IMR-90 (cell line): ENCODE measurements at regions not wholly inside any gene's neighbourhood (a gene's known extent, or its start where the extent isn't known, plus 50 kb on each side); places are given as distances from the start of the nearest gene placed in this dataset.

Experiments used
- ATAC-seq: fragments of 200-7000 bp; cut with Tn5 transposase; 2 replicates; pipeline ENCODE4 v1.9.1; 2020; ENCODE audit warnings: low read depth, mild to moderate bottlenecking, moderate library complexity
- BruUV-seq: library from RNA; stranded (reverse); fragments of 400-500 nt; replicated peaks from 2 replicates; lab custom pipeline; 2021; lab: Mats Ljungman, UMichigan
- CTCF ChIA-PET: fragments of 300-600 bp; formaldehyde crosslinking; extraction: SDS; loops from one replicate; lab custom pipeline; 2021; ENCODE audit warnings: antibody characterized with exemption; lab: Yijun Ruan, JAX
- POLR2A ChIA-PET: fragments of 300-600 bp; sonication (Branson Sonifier 250); formaldehyde crosslinking; loops from one replicate; lab custom pipeline; 2022; ENCODE audit warnings: antibody characterized with exemption; ENCODE audit not compliant: unreplicated experiment; lab: Charles Lee
- DNase-seq: peaks from one replicate; pipeline ENCODE4 v3.0.0; 2013
- H2AFZ ChIP-seq: replicated peaks from 2 replicates; pipeline ENCODE3; 2013; ENCODE audit warnings: low read length, mild to moderate bottlenecking; ENCODE audit not compliant: poor library complexity
- H2AK5ac ChIP-seq: 2 replicates; pipeline ENCODE4 v1.6.1; 2013; ENCODE audit warnings: low read depth, low read length, inconsistent platforms
- H2AK9ac ChIP-seq: replicated peaks from 2 replicates; pipeline ENCODE3; 2013; ENCODE audit warnings: mild to moderate bottlenecking, low read depth, low read length, moderate library complexity; ENCODE audit not compliant: poor library complexity
- H2BK120ac ChIP-seq: 2 replicates; pipeline ENCODE4 v1.6.1; 2013; ENCODE audit warnings: low read depth, low read length, inconsistent platforms
- H2BK15ac ChIP-seq: 3 replicates; pipeline ENCODE4 v1.6.1; 2013; ENCODE audit warnings: low read depth, low read length, inconsistent platforms
- H2BK20ac ChIP-seq: 2 replicates; pipeline ENCODE4 v1.6.1; 2013; ENCODE audit warnings: low read depth, mild to moderate bottlenecking, inconsistent platforms, low read length, moderate library complexity
- H2BK5ac ChIP-seq: 2 replicates; pipeline ENCODE4 v1.6.1; 2013; ENCODE audit warnings: mild to moderate bottlenecking, low read depth, low read length, inconsistent platforms; ENCODE audit not compliant: poor library complexity, severe bottlenecking
- H3K14ac ChIP-seq: replicated peaks from 2 replicates; pipeline ENCODE4 v1.6.1; 2013; ENCODE audit warnings: low read depth, low read length, inconsistent platforms
- H3K18ac ChIP-seq: 2 replicates; pipeline ENCODE4 v1.6.1; 2013; ENCODE audit warnings: low read depth, low read length, control low read depth
- H3K23ac ChIP-seq: 2 replicates; pipeline ENCODE4 v1.6.1; 2013; ENCODE audit warnings: low read depth, low read length, inconsistent platforms
- H3K27ac ChIP-seq: 2 replicates; pipeline ENCODE4 v1.5.1; 2013; ENCODE audit warnings: mild to moderate bottlenecking, control low read depth, low read length; ENCODE audit not compliant: insufficient read depth
- H3K27me3 ChIP-seq: 2 replicates; pipeline ENCODE4 v1.6.1; 2013; ENCODE audit warnings: low read length; ENCODE audit not compliant: control insufficient read depth, insufficient read depth
- H3K36me3 ChIP-seq: 2 replicates; pipeline ENCODE4 v1.6.1; 2013; ENCODE audit warnings: low read length, mixed read lengths; ENCODE audit not compliant: control insufficient read depth, insufficient read depth
- H3K4ac ChIP-seq: 2 replicates; pipeline ENCODE4 v1.6.1; 2013; ENCODE audit warnings: low read depth, low read length, inconsistent platforms
- H3K4me1 ChIP-seq: 2 replicates; pipeline ENCODE4 v1.6.1; 2013; ENCODE audit warnings: low read length, mixed read lengths; ENCODE audit not compliant: control insufficient read depth, insufficient read depth
- H3K4me2 ChIP-seq: 2 replicates; pipeline ENCODE4 v1.6.1; 2013; ENCODE audit warnings: low read depth, mild to moderate bottlenecking, control low read depth, low read length, moderate library complexity
- H3K4me3 ChIP-seq: 2 replicates; pipeline ENCODE4 v1.5.1; 2013; ENCODE audit warnings: low read depth, mild to moderate bottlenecking, control low read depth, low read length, moderate library complexity; ENCODE audit not compliant: insufficient read depth
- H3K56ac ChIP-seq: 2 replicates; pipeline ENCODE4 v1.6.1; 2013; ENCODE audit warnings: low read length, inconsistent platforms; ENCODE audit not compliant: insufficient read depth; ENCODE audit errors: extremely low read depth
- H3K79me1 ChIP-seq, 2 experiments: 2 replicates each; pipeline ENCODE4 v1.6.1; 2013; ENCODE audit warnings: low read length in 2 of 2, inconsistent platforms in 1 of 2, low read depth in 1 of 2
- H3K9ac ChIP-seq: 2 replicates; pipeline ENCODE4 v1.6.1; 2013; ENCODE audit warnings: low read depth, low read length, control low read depth
- H3K9me1 ChIP-seq: 2 replicates; pipeline ENCODE4 v1.6.1; 2013; ENCODE audit warnings: low read length, inconsistent platforms; ENCODE audit not compliant: insufficient read depth
- H3K9me3 ChIP-seq: 2 replicates; pipeline ENCODE4 v1.6.1; 2013; ENCODE audit warnings: low read length; ENCODE audit not compliant: control insufficient read depth, insufficient read depth
- H4K20me1 ChIP-seq: 2 replicates; pipeline ENCODE4 v1.6.1; 2013; ENCODE audit warnings: low read length, inconsistent platforms; ENCODE audit not compliant: insufficient read depth
- H4K5ac ChIP-seq: 2 replicates; pipeline ENCODE4 v1.6.1; 2013; ENCODE audit warnings: mild to moderate bottlenecking, low read depth, low read length, control low read depth
- H4K8ac ChIP-seq, 2 experiments: 2 replicates each; pipeline ENCODE4 v1.6.1; 2013; ENCODE audit warnings: low read depth in 2 of 2, low read length in 2 of 2, control low read depth in 1 of 2, inconsistent platforms in 1 of 2
- H4K91ac ChIP-seq: 2 replicates; pipeline ENCODE4 v1.6.1; 2013; ENCODE audit warnings: low read depth, low read length, inconsistent platforms; ENCODE audit not compliant: insufficient read depth
- BHLHE40 ChIP-seq: fragments of 150-350 bp; IDR thresholded peaks from 2 replicates; pipeline ENCODE4 v1.6.1; 2016; ENCODE audit warnings: mild to moderate bottlenecking, low read depth, low read length
- CHD1 ChIP-seq: IDR thresholded peaks from 2 replicates; pipeline ENCODE4 v1.6.1; 2012; ENCODE audit warnings: low read depth, low read length, improper control_type of control experiment
- FOS ChIP-seq: fragments of 150-350 bp; IDR thresholded peaks from 2 replicates; pipeline ENCODE4 v1.6.1; 2016; ENCODE audit warnings: low read depth, low read length
- MAFK ChIP-seq: IDR thresholded peaks from 2 replicates; pipeline ENCODE4 v1.6.1; 2012; ENCODE audit warnings: low read depth, low read length, improper control_type of control experiment
- MAZ ChIP-seq: IDR thresholded peaks from 2 replicates; pipeline ENCODE4 v1.6.1; 2012; ENCODE audit warnings: low read depth, mild to moderate bottlenecking, low read length, improper control_type of control experiment, moderate library complexity, borderline replicate concordance
- MXI1 ChIP-seq: IDR thresholded peaks from 2 replicates; pipeline ENCODE4 v1.6.1; 2012; ENCODE audit warnings: low read depth, mild to moderate bottlenecking, low read length, moderate library complexity, borderline replicate concordance
- NFE2L2 ChIP-seq: fragments of 150-350 bp; IDR thresholded peaks from 2 replicates; pipeline ENCODE4 v1.6.1; 2016; ENCODE audit warnings: low read depth, mild to moderate bottlenecking, low read length
- POLR2A ChIP-seq: IDR thresholded peaks from 2 replicates; pipeline ENCODE4 v1.6.1; 2012; ENCODE audit warnings: mild to moderate bottlenecking, low read depth, low read length
- RAD21 ChIP-seq: IDR thresholded peaks from 2 replicates; pipeline ENCODE4 v1.6.1; 2012; ENCODE audit warnings: low read length, improper control_type of control experiment
- RCOR1 ChIP-seq: IDR thresholded peaks from 2 replicates; pipeline ENCODE4 v1.6.1; 2012; ENCODE audit warnings: mild to moderate bottlenecking, low read length, improper control_type of control experiment; ENCODE audit not compliant: insufficient replicate concordance
- RFX5 ChIP-seq: IDR thresholded peaks from 2 replicates; pipeline ENCODE4 v1.8.0; 2012; ENCODE audit warnings: low read depth, mild to moderate bottlenecking, low read length, moderate library complexity
- SMC3 ChIP-seq: fragments of 150-350 bp; IDR thresholded peaks from 2 replicates; pipeline ENCODE4 v1.6.1; 2016; ENCODE audit warnings: low read depth, mild to moderate bottlenecking, antibody characterized with exemption, low read length, moderate library complexity
- USF2 ChIP-seq: fragments of 150-350 bp; IDR thresholded peaks from 2 replicates; pipeline ENCODE4 v1.6.1; 2017; ENCODE audit warnings: mild to moderate bottlenecking, antibody characterized with exemption, low read length, low read depth
- WGBS, 2 experiments: methylation state at CpG; one replicate each; pipeline versions ENCODE4 v1.1.5 to v1.1.7; 2013; ENCODE audit warnings: missing lambda C conversion rate in 2 of 2; ENCODE audit not compliant: insufficient read length in 1 of 2; ENCODE audit errors: extremely low coverage in 2 of 2; 5-methylcytosine and 5-hydroxymethylcytosine counted together
- dilution Hi-C: fragments of 300-500 bp; cut with HindIII; formaldehyde crosslinking; loops from one replicate; pipeline ENCODE4 v1.14.3; 2018; ENCODE audit warnings: low sequenced_read_pairs; ENCODE audit not compliant: unreplicated experiment
- in situ Hi-C: fragments of 300-500 bp; cut with MboI; formaldehyde crosslinking; loops from 3 replicates; pipeline ENCODE4 v1.14.3; 2019; ENCODE audit warnings: low sequenced_read_pairs, inconsistent platforms, mixed read lengths
- intact Hi-C: fragments of 100-400 bp; cut with micrococcal nuclease; formaldehyde crosslinking; loops from 2 replicates; pipeline ENCODE4 v1.10.0; 2022
- TF ChIP-seq, protein P1 (sequence below): fragments of 150-350 bp; IDR thresholded peaks from 2 replicates; pipeline ENCODE4 v1.6.1; 2016; ENCODE audit warnings: low read depth, mild to moderate bottlenecking, low read length, moderate library complexity, borderline replicate concordance
- TF ChIP-seq, protein P2 (sequence below): conservative IDR thresholded peaks from 2 replicates; pipeline ENCODE4 v1.5.1; 2012; ENCODE audit warnings: mild to moderate bottlenecking, low read depth, low read length, improper control_type of control experiment

GRCh38 chr21:33977017-33977720 is 61.6 kb upstream of the ATP5PO start:
- peak overlapping the region; percentile 98 for H2BK5ac ChIP-seq
- peak overlapping the region; percentile 66; the same call in 1 of the 2 replicates for H4K5ac ChIP-seq
- H2BK15ac ChIP-seq: peak overlapping the region; percentile 92; the same call in 1 of the 3 replicates
- CTCF ChIA-PET: interaction anchor here (1.6 kb wide), 1 partner anchor 53 kb away, joined by 5 read pairs; no protein-coding TSS in a partner anchor
- no CpG with 5 or more reads among the region's 6 CpGs for WGBS, 2 experiments
- peaks cover 16% of the 10 kb centered on the region for H3K9me1 ChIP-seq
- peak overlapping the region; percentile 63 for H2AFZ ChIP-seq
- no peaks in the 10 kb centered on the region for H3K9me3 ChIP-seq
- in situ Hi-C loops (no loop called here), intact Hi-C loops (no loop called here), dilution Hi-C loops (no loop called here)
- H4K20me1 ChIP-seq: no peaks in the 10 kb centered on the region
- H2BK120ac ChIP-seq: peak overlapping the region; percentile 83
- no peaks in the 10 kb centered on the region for H3K79me1 ChIP-seq
- peaks cover 16% of the 10 kb centered on the region for H3K4me1 ChIP-seq
- peak overlapping the region; percentile 91 for H2BK20ac ChIP-seq
- H4K91ac ChIP-seq: peak overlapping the region; percentile 44; the same call in 1 of the 2 replicates
- H3K27ac ChIP-seq: peak overlapping the region; percentile 89
- no TSS peak for BruUV-seq
- H4K8ac ChIP-seq: peak overlapping the region in 1 of 2 experiments; percentile 83; a peak in 3 of 4 replicates
- peak overlapping the region; percentile 64 for H3K56ac ChIP-seq
- 0 out of 2 replicates have a peak overlapping the region, but pooled peaks have one; percentile 4 for H3K23ac ChIP-seq
- H3K18ac ChIP-seq: peak overlapping the region; percentile 80
- H3K9ac ChIP-seq: no peak overlapping the region; the same call in 1 of the 2 replicates
- peak overlapping the region; percentile 78 for H3K14ac ChIP-seq
- no peaks in the 10 kb centered on the region for H3K36me3 ChIP-seq
- peak overlapping the region; percentile 75 for H3K4ac ChIP-seq
- H3K4me3 ChIP-seq: no peak overlapping the region
- DNase-seq (no peak), ATAC-seq (peak; percentile 16)
- no peak overlapping the region for H2AK9ac ChIP-seq
- peak overlapping the region; percentile 14 for H3K4me2 ChIP-seq
- no peaks in the 10 kb centered on the region for H3K27me3 ChIP-seq
- POLR2A ChIA-PET: interaction anchor here (0.6 kb wide), 1 partner anchor 35 kb away, joined by 3 read pairs; no protein-coding TSS in a partner anchor
- peak overlapping the region; percentile 92 for H2AK5ac ChIP-seq
- no peak for TF ChIP-seq SMC3
- TF ChIP-seq RCOR1: no peak
- TF ChIP-seq NFE2L2: no peak
- TF ChIP-seq, protein P1, sequence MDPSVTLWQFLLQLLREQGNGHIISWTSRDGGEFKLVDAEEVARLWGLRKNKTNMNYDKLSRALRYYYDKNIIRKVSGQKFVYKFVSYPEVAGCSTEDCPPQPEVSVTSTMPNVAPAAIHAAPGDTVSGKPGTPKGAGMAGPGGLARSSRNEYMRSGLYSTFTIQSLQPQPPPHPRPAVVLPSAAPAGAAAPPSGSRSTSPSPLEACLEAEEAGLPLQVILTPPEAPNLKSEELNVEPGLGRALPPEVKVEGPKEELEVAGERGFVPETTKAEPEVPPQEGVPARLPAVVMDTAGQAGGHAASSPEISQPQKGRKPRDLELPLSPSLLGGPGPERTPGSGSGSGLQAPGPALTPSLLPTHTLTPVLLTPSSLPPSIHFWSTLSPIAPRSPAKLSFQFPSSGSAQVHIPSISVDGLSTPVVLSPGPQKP: no peak
- no peak for TF ChIP-seq USF2
- TF ChIP-seq MAZ: no peak
- TF ChIP-seq CHD1: no peak
- no peak for TF ChIP-seq MAFK
- no peak for TF ChIP-seq FOS
- no peak for TF ChIP-seq RAD21
- TF ChIP-seq RFX5: no peak
- TF ChIP-seq MXI1: no peak
- TF ChIP-seq BHLHE40: no peak
- no peak for TF ChIP-seq POLR2A
- TF ChIP-seq, protein P2, sequence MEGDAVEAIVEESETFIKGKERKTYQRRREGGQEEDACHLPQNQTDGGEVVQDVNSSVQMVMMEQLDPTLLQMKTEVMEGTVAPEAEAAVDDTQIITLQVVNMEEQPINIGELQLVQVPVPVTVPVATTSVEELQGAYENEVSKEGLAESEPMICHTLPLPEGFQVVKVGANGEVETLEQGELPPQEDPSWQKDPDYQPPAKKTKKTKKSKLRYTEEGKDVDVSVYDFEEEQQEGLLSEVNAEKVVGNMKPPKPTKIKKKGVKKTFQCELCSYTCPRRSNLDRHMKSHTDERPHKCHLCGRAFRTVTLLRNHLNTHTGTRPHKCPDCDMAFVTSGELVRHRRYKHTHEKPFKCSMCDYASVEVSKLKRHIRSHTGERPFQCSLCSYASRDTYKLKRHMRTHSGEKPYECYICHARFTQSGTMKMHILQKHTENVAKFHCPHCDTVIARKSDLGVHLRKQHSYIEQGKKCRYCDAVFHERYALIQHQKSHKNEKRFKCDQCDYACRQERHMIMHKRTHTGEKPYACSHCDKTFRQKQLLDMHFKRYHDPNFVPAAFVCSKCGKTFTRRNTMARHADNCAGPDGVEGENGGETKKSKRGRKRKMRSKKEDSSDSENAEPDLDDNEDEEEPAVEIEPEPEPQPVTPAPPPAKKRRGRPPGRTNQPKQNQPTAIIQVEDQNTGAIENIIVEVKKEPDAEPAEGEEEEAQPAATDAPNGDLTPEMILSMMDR: no peak
